ENCODE measurements at regions not wholly inside any gene's neighbourhood (a gene's known extent, or its start where the extent isn't known, plus 50 kb on each side); places are given as distances from the start of the nearest gene placed in this dataset.

GRCh38 chr3:193847402-193847801 is 254.4 kb downstream of the OPA1 start:
- DNase-seq (ENCODE audit: low read depth in 3 of 3), result no peak

GRCh38 chr3:193848547-193848946 is 255.5 kb downstream of the OPA1 start:
- DNase-seq (ENCODE audit: low read depth in 3 of 3), result no peak

- no peak for DNase-seq (ENCODE audit: low read depth in 3 of 3)
Measured at GRCh38 chr3:193850084-193850619, 257.1 kb downstream of the OPA1 start.

- no peak for DNase-seq (ENCODE audit: low read depth in 3 of 3)
Measured at GRCh38 chr3:193851428-193851847, 258.4 kb downstream of the OPA1 start.

GRCh38 chr3:193851941-193852674 is 259.1 kb downstream of the OPA1 start:
- no peak for DNase-seq (ENCODE audit: low read depth in 3 of 3)

DNA sequence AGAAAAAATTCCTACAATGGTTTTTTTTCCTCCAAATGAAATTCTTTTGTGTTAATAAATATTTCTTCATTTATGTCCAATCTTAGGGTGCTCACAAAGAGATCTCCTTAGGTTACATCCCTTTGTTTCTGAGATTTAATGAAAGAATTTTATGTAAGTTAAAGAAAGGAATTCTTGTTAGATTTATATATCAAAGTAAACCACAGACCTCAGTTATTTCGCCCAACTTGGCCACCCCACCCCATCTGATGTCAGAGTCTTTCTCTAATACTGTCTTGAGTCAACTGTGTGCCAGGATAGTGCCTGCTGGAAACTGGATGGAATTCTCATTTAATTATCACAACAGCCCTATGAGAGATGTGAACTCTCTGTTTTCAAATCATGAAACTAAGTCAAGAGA is 259.9 kb downstream of the OPA1 start:
- no peak for DNase-seq (ENCODE audit: low read depth in 3 of 3)

DNA sequence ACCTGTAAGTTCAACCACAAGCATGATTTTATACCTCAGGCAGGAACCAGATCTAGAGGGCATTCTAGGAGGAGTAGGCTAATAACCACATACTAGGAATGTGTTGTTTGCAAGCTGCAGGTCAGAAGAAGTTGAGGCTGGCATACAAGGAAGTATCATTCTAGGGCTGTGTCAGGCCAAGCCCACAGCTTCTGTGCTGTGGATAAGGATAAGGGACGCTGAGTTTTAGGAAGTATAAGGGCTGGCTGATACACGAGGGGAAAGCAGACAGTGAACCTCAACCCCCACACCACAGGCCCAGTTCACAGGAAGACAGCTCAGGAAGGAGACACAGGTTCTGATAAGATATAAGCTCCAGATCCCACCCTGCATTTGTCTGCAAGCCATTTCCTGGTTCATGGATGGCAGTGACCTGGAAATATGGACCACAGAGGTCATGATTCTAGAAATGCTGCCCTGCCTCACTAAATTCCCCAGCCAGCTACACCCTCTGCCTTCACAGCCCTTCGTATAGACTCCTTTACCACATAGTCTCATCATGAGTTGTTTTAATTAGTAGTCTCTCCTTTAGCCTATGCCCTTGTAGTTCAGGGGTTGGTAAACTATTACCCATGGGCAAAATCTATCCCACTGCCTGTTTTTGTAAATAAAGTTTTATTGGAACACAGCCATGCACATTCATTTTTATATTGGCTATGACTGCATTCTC is 260.7 kb downstream of the OPA1 start:
- DNase-seq (ENCODE audit: low read depth in 3 of 3), result no peak

DNA sequence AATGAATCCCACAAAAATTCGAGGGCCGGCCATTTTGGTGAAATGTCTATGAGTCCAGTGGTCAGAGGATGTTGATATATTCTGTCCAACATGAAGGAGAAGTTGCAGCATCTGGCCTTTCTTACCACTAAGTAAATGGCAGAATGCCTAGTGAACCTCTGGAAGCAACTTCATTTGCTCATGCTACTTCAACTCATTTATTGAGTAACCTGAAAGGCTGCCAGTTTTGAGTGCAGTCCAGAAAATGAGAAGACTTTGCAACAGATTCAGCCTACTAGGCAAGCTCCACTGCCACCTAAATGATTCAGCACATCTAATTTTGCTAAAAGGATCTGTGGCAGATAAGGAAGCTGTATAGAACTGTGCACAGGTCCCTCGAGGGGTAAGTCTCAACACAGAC is 265.0 kb downstream of the OPA1 start:
- no peak for DNase-seq (ENCODE audit: low read depth in 3 of 3)

- no peak for DNase-seq (ENCODE audit: low read depth in 3 of 3)
Measured at GRCh38 chr3:193859195-193859594, 266.2 kb downstream of the OPA1 start.

DNA sequence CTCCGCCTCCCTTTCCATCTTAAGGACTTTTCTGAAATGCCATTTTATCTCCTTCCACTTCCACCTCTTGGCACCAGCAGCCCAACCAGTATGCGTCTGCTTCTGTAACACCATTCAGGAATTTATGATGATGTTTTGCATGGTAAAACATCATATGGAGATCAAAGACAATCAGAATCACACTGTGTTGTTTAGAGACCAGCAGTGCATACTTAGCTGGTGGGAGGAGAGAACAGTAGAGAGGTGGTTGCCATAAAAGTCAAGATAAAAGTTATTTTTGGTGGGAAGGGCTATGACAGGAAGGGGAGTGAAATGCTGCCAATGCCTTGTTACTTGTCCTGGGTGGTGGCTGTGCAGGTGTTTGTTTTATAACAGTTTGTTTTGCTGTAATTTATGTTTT is 268.0 kb downstream of the OPA1 start:
- DNase-seq (ENCODE audit: low read depth in 3 of 3), result no peak

GRCh38 chr3:193862843-193863242 is 269.8 kb downstream of the OPA1 start:
- DNase-seq (ENCODE audit: low read depth in 3 of 3), result no peak

GRCh38 chr3:193863657-193864357 is 270.8 kb downstream of the OPA1 start:
- no peak for DNase-seq (ENCODE audit: low read depth in 3 of 3)

GRCh38 chr3:193865339-193865738 is 270.6 kb upstream of the HES1 start:
- DNase-seq (ENCODE audit: low read depth in 3 of 3), result no peak

DNA sequence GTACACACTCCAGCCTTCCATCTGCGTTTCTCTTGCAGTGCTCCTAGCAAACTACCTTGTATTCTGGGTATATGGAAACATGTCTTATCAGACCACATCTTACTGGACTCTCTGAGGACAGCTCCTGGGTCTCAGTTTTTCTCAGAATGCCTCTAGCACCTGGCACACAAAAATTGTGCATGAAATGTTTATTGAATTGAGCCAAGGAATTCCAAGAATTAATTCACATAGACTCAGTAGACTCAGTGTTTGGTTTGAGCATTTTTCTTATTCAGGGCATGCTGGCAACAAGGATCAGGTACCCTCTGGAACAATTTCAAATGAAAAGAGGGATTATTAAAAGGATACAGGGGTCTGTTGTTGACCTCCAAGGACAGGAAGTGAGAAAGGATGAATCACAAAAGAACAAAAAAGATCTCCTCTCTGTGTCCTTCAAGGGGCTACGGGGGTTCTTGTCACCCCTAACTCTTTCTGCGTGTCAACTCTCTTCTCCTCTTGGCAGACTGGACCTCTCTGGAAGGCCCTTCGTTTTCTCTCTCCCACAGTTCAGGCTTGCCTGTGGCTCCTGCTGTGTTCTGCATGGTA is 270.0 kb upstream of the HES1 start:
- DNase-seq (ENCODE audit: low read depth in 3 of 3), result no peak

DNA sequence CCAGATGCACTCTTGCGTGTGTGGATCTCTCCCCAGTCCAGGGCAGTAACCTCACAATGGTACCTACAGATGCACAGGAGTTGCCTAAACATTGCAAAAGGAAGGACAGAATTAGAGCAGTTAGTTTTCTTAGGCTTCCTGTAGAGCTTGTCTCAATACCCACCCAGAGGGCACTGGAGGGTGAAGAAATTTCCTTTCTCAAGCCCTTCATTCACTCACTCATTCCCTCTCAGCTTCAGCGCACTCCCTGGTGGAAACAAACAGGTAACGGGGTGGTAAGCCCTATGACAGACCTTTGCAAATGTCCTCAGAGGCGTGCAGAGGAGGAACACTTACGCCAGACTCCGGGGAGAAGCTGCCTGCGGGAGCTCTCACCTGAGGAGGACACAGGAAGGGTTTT is 267.4 kb upstream of the HES1 start:
- DNase-seq (ENCODE audit: low read depth in 3 of 3), result no peak

- DNase-seq (ENCODE audit: low read depth in 3 of 3), result no peak
Measured at GRCh38 chr3:193869221-193870201, 266.4 kb upstream of the HES1 start.

DNA sequence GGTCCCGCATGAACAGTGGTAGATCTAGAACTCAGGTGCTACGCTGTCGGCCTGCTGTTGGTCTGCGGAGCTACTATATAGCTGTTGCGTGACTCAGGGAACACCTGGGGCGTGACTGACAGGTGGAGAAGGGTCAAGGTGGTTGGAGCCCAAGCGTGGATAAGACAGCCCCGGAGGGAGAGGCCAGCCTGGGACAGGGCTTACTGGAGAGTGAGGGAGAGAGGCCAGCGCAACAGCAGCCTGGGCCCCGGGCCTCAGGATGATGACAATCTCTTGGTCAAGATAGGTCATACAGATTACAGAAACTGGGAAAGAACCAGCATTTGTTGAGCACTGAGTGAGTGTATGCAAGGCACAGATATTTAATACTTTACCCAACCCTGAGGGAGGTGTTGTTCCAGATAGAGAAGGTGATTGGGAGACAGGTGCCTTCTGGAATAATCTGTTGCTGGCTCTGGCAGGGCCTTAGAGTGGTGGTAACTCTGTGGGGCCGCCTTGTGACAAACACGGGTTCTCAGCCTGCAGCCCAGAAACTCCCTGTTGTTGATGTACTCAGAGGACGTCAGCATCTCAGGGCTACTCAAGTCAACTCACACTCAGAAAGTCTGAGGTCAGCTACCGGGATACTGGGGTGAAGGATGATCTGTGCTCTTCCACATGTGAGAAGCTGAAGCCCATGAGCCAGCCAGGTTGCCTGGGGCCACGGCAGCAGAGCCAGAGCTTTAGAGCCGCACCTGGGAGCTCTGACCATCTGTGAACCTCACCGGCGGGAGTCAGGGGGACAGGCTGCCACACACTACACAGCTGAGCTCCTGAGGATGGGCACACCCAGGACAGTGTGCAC is 265.4 kb upstream of the HES1 start:
- DNase-seq (ENCODE audit: low read depth in 3 of 3), result no peak

DNA sequence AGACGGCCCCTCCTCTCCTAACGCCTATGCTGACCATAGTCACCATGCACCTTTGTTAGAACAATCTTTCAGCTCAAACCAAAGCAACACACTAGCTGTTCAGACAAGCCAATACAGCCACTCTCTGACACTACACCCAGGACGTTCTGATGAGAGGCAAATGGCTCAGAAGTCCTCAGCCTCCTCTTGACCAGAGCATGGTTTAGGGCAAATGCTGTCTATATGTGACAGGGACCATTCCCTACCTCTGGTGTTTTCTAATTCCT is 264.8 kb upstream of the HES1 start:
- DNase-seq (ENCODE audit: low read depth in 3 of 3), result no peak

DNA sequence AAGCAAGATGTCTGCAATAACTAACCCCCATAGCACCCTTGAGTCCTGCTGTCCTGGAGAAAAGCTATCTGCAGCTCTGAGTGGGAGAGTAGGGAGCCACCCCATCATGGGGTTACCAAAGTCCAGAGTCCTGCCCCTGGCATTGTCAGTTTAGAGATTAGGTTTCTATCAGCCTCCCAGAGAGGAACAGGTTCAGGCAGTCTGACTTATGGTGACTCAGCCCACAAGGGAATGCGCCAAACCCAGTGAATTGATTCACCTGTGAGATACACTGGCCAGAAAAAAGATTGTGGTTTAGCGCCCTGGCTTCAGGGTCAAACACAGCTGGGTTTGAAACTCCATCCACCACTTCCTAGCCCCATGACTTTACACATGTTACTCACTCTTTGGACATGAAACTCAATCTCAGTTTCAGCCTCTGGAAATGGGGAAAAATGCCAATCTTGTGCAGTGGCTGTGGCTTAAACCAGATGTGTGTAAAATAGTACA is 263.6 kb upstream of the HES1 start:
- no peak for DNase-seq (ENCODE audit: low read depth in 3 of 3)
